K562 (cell line): ENCODE measurements at regions not wholly inside any gene's neighbourhood (a gene's known extent, or its start where the extent isn't known, plus 50 kb on each side); places are given as distances from the start of the nearest gene placed in this dataset.

Experiments
- ATAC-seq: fragments of 200-7000 bp; cut with Tn5 transposase; 3 replicates; pipeline ENCODE4 v1.9.1; 2020; ENCODE audit warnings: moderate library complexity
- BruUV-seq: library from RNA; stranded (reverse); fragments of 400-500 nt; replicated peaks from 2 replicates; lab custom pipeline; 2021; lab: Mats Ljungman, UMichigan
- CTCF ChIA-PET: fragments of 300-600 bp; formaldehyde crosslinking; extraction: SDS; loops from one replicate; lab custom pipeline; 2021; ENCODE audit warnings: low intra/inter-chr PET ratio; lab: Yijun Ruan, JAX
- POLR2A ChIA-PET: fragments of 300-600, 350-650 bp; sonication (Branson Sonifier 250); formaldehyde crosslinking; extraction: SDS; loops from one replicate; lab custom pipeline; 2021; ENCODE audit warnings: antibody characterized with exemption, inconsistent platforms; lab: Yijun Ruan, JAX
- DNase-seq, 4 experiments: peaks; one replicate each; pipeline versions ENCODE4 v3.0.0 to v3.0.0-alpha.2; 2011 to 2018; ENCODE audit warnings: low spot score in 3 of 4, mixed read lengths in 3 of 4; ENCODE audit errors: extremely low read depth in 1 of 4
- FAIRE-seq: peaks from 2 replicates; lab custom pipeline; 2011; peaks lifted over from hg19 to GRCh38; lab: Jason Lieb, UNC
- H2AFZ ChIP-seq: 2 replicates; pipeline ENCODE4 v1.6.0; 2011; ENCODE audit warnings: low read depth, low read length, control low read depth, inconsistent platforms
- H3K27ac ChIP-seq: fragments of 200-600 bp; 3 replicates; pipeline ENCODE4 v1.8.0; 2011; ENCODE audit warnings: low read depth, mild to moderate bottlenecking, control low read depth, inconsistent platforms, low read length, moderate library complexity, mixed read lengths; ENCODE audit errors: extremely low read depth
- H3K27me3 ChIP-seq, 2 experiments: fragments of 300-600 bp in 1 of 2; 2 replicates in 1 of 2; 3 replicates in 1 of 2; pipeline versions ENCODE4 v1.6.0 to v1.8.0; 2011; ENCODE audit warnings: inconsistent platforms in 2 of 2, low read length in 2 of 2, mild to moderate bottlenecking in 1 of 2, mixed read lengths in 1 of 2, moderate library complexity in 1 of 2; ENCODE audit not compliant: control insufficient read depth in 2 of 2, insufficient read depth in 2 of 2
- H3K36me3 ChIP-seq: fragments of 300-600 bp; 3 replicates; pipeline ENCODE4 v1.8.0; 2011; ENCODE audit warnings: mild to moderate bottlenecking, low read length, inconsistent platforms; ENCODE audit not compliant: control insufficient read depth, insufficient read depth
- H3K4me1 ChIP-seq, 2 experiments: fragments of 200-600 bp in 1 of 2; replicated peaks in 1 of 2; 2 replicates in 1 of 2; 3 replicates in 1 of 2; pipeline versions ENCODE4 v1.5.1 to v1.8.0; 2011; ENCODE audit warnings: inconsistent platforms in 2 of 2, low read length in 2 of 2, mild to moderate bottlenecking in 1 of 2, mixed read lengths in 1 of 2, moderate library complexity in 1 of 2; ENCODE audit not compliant: control insufficient read depth in 2 of 2, insufficient read depth in 2 of 2
- H3K4me2 ChIP-seq: 2 replicates; pipeline ENCODE4 v1.6.1; 2011; ENCODE audit warnings: low read length, control low read depth, inconsistent platforms, mixed read lengths; ENCODE audit not compliant: insufficient read depth
- H3K4me3 ChIP-seq: fragments of 200-600 bp; sonication (generic), shearing (Covaris generic); 2 replicates; pipeline ENCODE4 v1.5.1; 2016; ENCODE audit warnings: control low read depth, inconsistent platforms
- H3K79me2 ChIP-seq: fragments of 200-600 bp; 3 replicates; pipeline ENCODE4 v1.8.0; 2011; ENCODE audit warnings: low read length, inconsistent platforms; ENCODE audit not compliant: control insufficient read depth, insufficient read depth
- H3K9ac ChIP-seq, 2 experiments: 2 replicates each; pipeline versions ENCODE4 v1.6.0 to v1.6.1; 2011; ENCODE audit warnings: low read depth in 2 of 2, low read length in 2 of 2, control low read depth in 1 of 2, inconsistent platforms in 1 of 2, mild to moderate bottlenecking in 1 of 2, mixed read lengths in 1 of 2; ENCODE audit not compliant: insufficient read depth in 1 of 2
- H3K9me1 ChIP-seq: one replicate; pipeline ENCODE4 v1.6.0; 2011; ENCODE audit warnings: inconsistent platforms, mild to moderate bottlenecking, low read length, moderate library complexity; ENCODE audit not compliant: control insufficient read depth, insufficient read depth
- H3K9me3 ChIP-seq: replicated peaks from 2 replicates; pipeline ENCODE4 v1.5.1; 2011; ENCODE audit warnings: low read depth, low read length, inconsistent platforms; ENCODE audit not compliant: control insufficient read depth, insufficient read depth
- H4K20me1 ChIP-seq: replicated peaks from 2 replicates; pipeline ENCODE4 v1.6.1; 2011; ENCODE audit warnings: low read length, inconsistent platforms, mixed read lengths; ENCODE audit not compliant: control insufficient read depth, insufficient read depth
- SAFB2 ChIP-seq: fragments of 200-400 bp; formaldehyde crosslinking; IDR thresholded peaks from 2 replicates; pipeline ENCODE4 v1.6.1; 2018; ENCODE audit warnings: borderline replicate concordance, low read length, low read depth, moderate library complexity; ENCODE audit not compliant: severe bottlenecking
- ZNF778 ChIP-seq: fragments of 450-650 bp; formaldehyde crosslinking; IDR thresholded peaks from 2 replicates; pipeline ENCODE4 v1.4.0; 2020; ENCODE audit warnings: mild to moderate bottlenecking, moderate library complexity
- ZNF785 ChIP-seq: fragments of 250-450 bp; sonication (Bioruptor Pico); IDR thresholded peaks from 2 replicates; pipeline ENCODE4 v1.4.0; 2020; ENCODE audit warnings: mild to moderate bottlenecking
- WGBS: fragments of 100-300 bp; shearing (Covaris generic); methylation state at CpG from one replicate; pipeline ENCODE4 v1.1.6; 2016; ENCODE audit warnings: low coverage, mixed read lengths; ENCODE audit not compliant: insufficient coverage; ENCODE audit errors: missing lambda C conversion rate; 5-methylcytosine and 5-hydroxymethylcytosine counted together
- in situ Hi-C: fragments of 300-500 bp; cut with MboI; formaldehyde crosslinking; loops from 4 replicates; pipeline ENCODE4 v1.15.0; 2018; ENCODE audit warnings: inconsistent platforms, mixed read lengths
- intact Hi-C: fragments of 100-400 bp; cut with micrococcal nuclease; formaldehyde crosslinking; loops from 2 replicates; pipeline ENCODE4 v1.14.2; 2022
- TF ChIP-seq, protein P1 (sequence below): fragments of 250-450 bp; sonication (Bioruptor Pico); IDR thresholded peaks from 2 replicates; pipeline ENCODE4 v1.6.1; 2021; ENCODE audit warnings: mild to moderate bottlenecking
- TF ChIP-seq, protein P2 (sequence below), 2 experiments: fragments of 200-800 bp in 1 of 2; sonication (Bioruptor generic) in 1 of 2; sonication (generic) in 1 of 2; formaldehyde crosslinking in 1 of 2; IDR thresholded peaks in 1 of 2; conservative IDR thresholded peaks in 1 of 2; 2 replicates each; pipeline versions ENCODE4 v1.5.0 to v1.6.1; 2016 to 2020; ENCODE audit warnings: missing compliant biosample characterization in 1 of 2, missing genetic modification characterization in 1 of 2, missing genetic modification reagents in 1 of 2

DNA sequence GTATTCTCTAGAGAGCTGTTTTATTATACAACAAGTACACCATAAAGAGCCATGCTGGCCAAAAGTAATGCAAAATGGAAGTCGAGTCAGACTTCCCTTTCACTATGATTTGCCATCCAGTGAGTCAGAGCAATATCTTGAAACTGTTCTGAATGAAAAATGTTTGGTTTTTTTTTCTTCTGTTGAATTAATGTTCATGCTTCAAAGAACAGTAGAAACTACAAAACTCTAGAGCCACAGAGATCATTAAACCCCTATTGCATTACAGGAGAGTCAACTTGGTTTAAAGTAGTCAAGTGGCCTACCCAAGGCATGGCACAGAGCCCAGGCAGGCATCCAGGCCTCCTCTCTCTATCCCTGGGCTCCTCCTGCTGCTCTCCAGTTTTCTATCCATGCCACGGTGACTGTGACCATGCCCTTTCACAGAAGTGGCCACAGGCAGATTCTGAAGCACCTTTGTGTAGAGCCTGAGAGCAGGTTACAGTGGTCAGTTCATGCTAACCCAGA lies 358.9 kb downstream of the DEPDC1B start:
- Histone ChIP-seq H3K4me3 (no peak overlapping the region), H3K4me2 (no peak overlapping the region)
- CTCF ChIA-PET, result no interaction called here
- no peak for TF ChIP-seq SAFB2
- TF ChIP-seq, protein P1, sequence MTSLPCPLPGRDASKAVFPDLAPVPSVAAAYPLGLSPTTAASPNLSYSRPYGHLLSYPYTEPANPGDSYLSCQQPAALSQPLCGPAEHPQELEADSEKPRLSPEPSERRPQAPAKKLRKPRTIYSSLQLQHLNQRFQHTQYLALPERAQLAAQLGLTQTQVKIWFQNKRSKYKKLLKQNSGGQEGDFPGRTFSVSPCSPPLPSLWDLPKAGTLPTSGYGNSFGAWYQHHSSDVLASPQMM (CRISPR knock-in tag), result no peak
- TF ChIP-seq ZNF778 (CRISPR knock-in tag), result no peak
- no peak for TF ChIP-seq ZNF785 (CRISPR knock-in tag)
- TF ChIP-seq, protein P2, sequence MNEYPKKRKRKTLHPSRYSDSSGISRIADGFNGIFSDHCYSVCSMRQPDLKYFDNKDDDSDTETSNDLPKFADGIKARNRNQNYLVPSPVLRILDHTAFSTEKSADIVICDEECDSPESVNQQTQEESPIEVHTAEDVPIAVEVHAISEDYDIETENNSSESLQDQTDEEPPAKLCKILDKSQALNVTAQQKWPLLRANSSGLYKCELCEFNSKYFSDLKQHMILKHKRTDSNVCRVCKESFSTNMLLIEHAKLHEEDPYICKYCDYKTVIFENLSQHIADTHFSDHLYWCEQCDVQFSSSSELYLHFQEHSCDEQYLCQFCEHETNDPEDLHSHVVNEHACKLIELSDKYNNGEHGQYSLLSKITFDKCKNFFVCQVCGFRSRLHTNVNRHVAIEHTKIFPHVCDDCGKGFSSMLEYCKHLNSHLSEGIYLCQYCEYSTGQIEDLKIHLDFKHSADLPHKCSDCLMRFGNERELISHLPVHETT (CRISPR knock-in tag; conservative IDR thresholded peaks at IDR 0.05 in 1 of 2, IDR thresholded peaks at IDR 0.05 in 1 of 2), result no peak
- TF ChIP-seq, all 486 proteins: peak for 0
- Histone ChIP-seq H3K4me1 (no peaks in the 10 kb centered on the region), H3K27ac (no peak overlapping the region), H3K9me3 (no peaks in the 10 kb centered on the region), H2AFZ (no peak overlapping the region), H4K20me1 (no peaks in the 10 kb centered on the region), H3K79me2 (no peaks in the 10 kb centered on the region), H3K9ac (no peak overlapping the region), H3K9me1 (no peaks in the 10 kb centered on the region), H3K27me3 (no peaks in the 10 kb centered on the region), H3K36me3 (no peaks in the 10 kb centered on the region)
- in situ Hi-C loops (no loop called here), intact Hi-C loops (no loop called here)
- no TSS peak for BruUV-seq
- DNase-seq, result no peak
- FAIRE-seq, result no peak
- ATAC-seq, result no peak
- POLR2A ChIA-PET, result no interaction called here
- 0% methylated on average over 2 of the region's 2 CpGs for WGBS
